ENCODE measurements at regions not wholly inside any gene's neighbourhood (a gene's known extent, or its start where the extent isn't known, plus 50 kb on each side); places are given as distances from the start of the nearest gene placed in this dataset.

GRCh38 chr10:109183366-109183765, 739.9 kb downstream of the XPNPEP1 start:
- no peak overlapping the region for H3K4ac ChIP-seq (replicated peaks; ENCODE audit: insufficient read length, low read depth, low read length)
- H3K36me3 ChIP-seq (ENCODE audit: control insufficient read depth in 2 of 4, insufficient read depth in 4 of 4, low read length in 3 of 4), result no peaks in the 10 kb centered on the region
- CTCF ChIA-PET (ENCODE audit: partially characterized antibody), result no interaction called here
- DNase-seq (ENCODE audit: low read depth in 1 of 2, low spot score in 2 of 2) (no peak), FAIRE-seq (no peak)
- no peak overlapping the region for H2BK5ac ChIP-seq (ENCODE audit: low read depth, low read length)
- no peak overlapping the region for H3K4me3 ChIP-seq (ENCODE audit: extremely low read depth in 1 of 4, insufficient read depth in 2 of 4, low read depth in 3 of 4, low read length in 4 of 4)
- H2BK15ac ChIP-seq (ENCODE audit: low read length), result no peak overlapping the region
- H4K20me1 ChIP-seq (replicated peaks in 1 of 2; ENCODE audit: control insufficient read depth in 1 of 2, insufficient read depth in 2 of 2, low read length in 2 of 2), result no peaks in the 10 kb centered on the region
- no peak overlapping the region for H2BK20ac ChIP-seq (ENCODE audit: low read length)
- no peak overlapping the region for H3K9ac ChIP-seq (replicated peaks in 1 of 4; ENCODE audit: extremely low read depth in 1 of 4, low read depth in 3 of 4, low read length in 3 of 4)
- no peak overlapping the region for H4K91ac ChIP-seq (replicated peaks; ENCODE audit: insufficient read length, low read length)
- no peak overlapping the region for H2BK120ac ChIP-seq (replicated peaks; ENCODE audit: low read depth, low read length)
- no peaks in the 10 kb centered on the region for H3K27me3 ChIP-seq (replicated peaks in 1 of 4; ENCODE audit: control insufficient read depth in 3 of 4, extremely low read depth in 1 of 4, insufficient read depth in 3 of 4, low read length in 3 of 4)
- POLR2A ChIA-PET (ENCODE audit: partially characterized antibody), result no interaction called here
- H2BK12ac ChIP-seq (ENCODE audit: low read depth, low read length), result no peak overlapping the region
- no peak overlapping the region for H2AK5ac ChIP-seq (ENCODE audit: low read depth, low read length)
- H3K27ac ChIP-seq (ENCODE audit: low read depth, low read length), result no peak overlapping the region
- H3K23me2 ChIP-seq (ENCODE audit: low read depth, low read length), result no peaks in the 10 kb centered on the region
- no peak overlapping the region for H2AFZ ChIP-seq (ENCODE audit: low read length)
- H3K79me2 ChIP-seq (ENCODE audit: control insufficient read depth in 1 of 2, insufficient read depth in 2 of 2, low read length in 2 of 2), result no peaks in the 10 kb centered on the region
- no peaks in the 10 kb centered on the region for H3K4me1 ChIP-seq (replicated peaks in 1 of 4; ENCODE audit: control insufficient read depth in 3 of 4, insufficient read depth in 4 of 4, low read length in 3 of 4)
- H3K9me3 ChIP-seq (ENCODE audit: insufficient read depth in 2 of 2, low read depth in 1 of 2, low read length in 1 of 2), result peaks cover 5 to 7% of the 10 kb centered on the region in 2 experiments; a peak in 1 of 4 replicates
- no peak overlapping the region for H4K5ac ChIP-seq (ENCODE audit: insufficient read length, low read depth, low read length)
- no peak overlapping the region for H3K56ac ChIP-seq (replicated peaks; ENCODE audit: insufficient read length, low read depth, low read length)
- no peaks in the 10 kb centered on the region for H3K79me1 ChIP-seq (ENCODE audit: low read depth, low read length)
- no peak overlapping the region for H3K4me2 ChIP-seq (ENCODE audit: insufficient read depth in 1 of 2, low read depth in 2 of 2, low read length in 2 of 2)
- H4K8ac ChIP-seq (ENCODE audit: extremely low read depth, insufficient read depth, low read length), result no peak overlapping the region
- no peak overlapping the region for H3K23ac ChIP-seq (ENCODE audit: insufficient read length)
- H3K14ac ChIP-seq (ENCODE audit: insufficient read length), result no peak overlapping the region
- H3K18ac ChIP-seq (ENCODE audit: extremely low read depth, low read length), result no peak overlapping the region
- TF ChIP-seq GTF2F1 (IDR thresholded peaks at IDR 0.05; ENCODE audit: borderline replicate concordance, low read depth, low read length) (no peak), ZNF274 (IDR thresholded peaks at IDR 0.05; ENCODE audit: borderline replicate concordance, extremely low read depth, low read length) (no peak), RNF2 (IDR thresholded peaks at IDR 0.05; ENCODE audit: borderline replicate concordance, low read depth, low read length, missing control alignments, poor library complexity, severe bottlenecking) (no peak), TAF1 (IDR thresholded peaks at IDR 0.05; ENCODE audit: low read depth, low read length) (no peak)
